IgD-negative memory B cell (primary cell): ENCODE measurements at regions not wholly inside any gene's neighbourhood (a gene's known extent, or its start where the extent isn't known, plus 50 kb on each side); places are given as distances from the start of the nearest gene placed in this dataset.

Experiments
- H3K27ac Mint-ChIP-seq, 3 donors: one replicate each; pipeline ENCODE4 v1.8.0; 2020 to 2022; ENCODE audit warnings: mild to moderate bottlenecking in 3 of 3, mixed read lengths in 3 of 3, moderate library complexity in 1 of 3
- H3K27me3 Mint-ChIP-seq: one replicate; pipeline ENCODE4 v1.8.0; 2021; ENCODE audit warnings: mixed read lengths
- H3K36me3 Mint-ChIP-seq: one replicate; pipeline ENCODE4 v1.8.0; 2020; ENCODE audit warnings: mild to moderate bottlenecking, mixed read lengths
- H3K4me1 Mint-ChIP-seq, 3 donors: one replicate each; pipeline ENCODE4 v1.8.0; 2020 to 2022; ENCODE audit warnings: mixed read lengths in 3 of 3, mild to moderate bottlenecking in 1 of 3
- H3K4me3 Mint-ChIP-seq, 4 donors: one replicate each; pipeline ENCODE4 v1.8.0; 2020 to 2022; ENCODE audit warnings: mild to moderate bottlenecking in 4 of 4, mixed read lengths in 4 of 4, moderate library complexity in 3 of 4
- H3K9me3 Mint-ChIP-seq, 3 donors: one replicate each; pipeline ENCODE4 v1.8.0; 2020 to 2021; ENCODE audit warnings: mixed read lengths in 3 of 3, mild to moderate bottlenecking in 1 of 3

- Mint-ChIP-seq H3K4me1 (no peaks in the 10 kb centered on the region), H3K27me3 (peaks cover 17% of the 10 kb centered on the region), H3K9me3 (peaks cover 0 to 5% (median 0%) of the 10 kb centered on the region in 3 donors), H3K4me3 (no peak overlapping the region), H3K27ac (no peak overlapping the region), H3K36me3 (peaks cover 2% of the 10 kb centered on the region)
These were observed 51.1 kb upstream of the PWP1 start for GRCh38 chr12:107634530-107634929.

- Mint-ChIP-seq H3K4me1 (no peaks in the 10 kb centered on the region), H3K27ac (no peak overlapping the region), H3K36me3 (peaks cover 2% of the 10 kb centered on the region), H3K27me3 (peaks cover 17% of the 10 kb centered on the region), H3K4me3 (no peak overlapping the region), H3K9me3 (peaks cover 0 to 5% (median 0%) of the 10 kb centered on the region in 3 donors)
These were observed 50.5 kb upstream of the PWP1 start for GRCh38 chr12:107635139-107635538.
